HepG2 (cell line): ENCODE measurements at regions not wholly inside any gene's neighbourhood (a gene's known extent, or its start where the extent isn't known, plus 50 kb on each side); places are given as distances from the start of the nearest gene placed in this dataset.

Experiments used
- ATAC-seq: fragments of 200-7000 bp; cut with Tn5 transposase; 3 replicates; pipeline ENCODE4 v1.9.1; 2020; ENCODE audit warnings: mild to moderate bottlenecking, moderate library complexity
- BruUV-seq: library from RNA; stranded (reverse); fragments of 400-500 nt; replicated peaks from 2 replicates; lab custom pipeline; 2021; lab: Mats Ljungman, UMichigan
- CTCF ChIA-PET: fragments of 300-600 bp; formaldehyde crosslinking; extraction: SDS; loops from one replicate; lab custom pipeline; 2021; ENCODE audit warnings: low total read pairs, inconsistent platforms, low intra/inter-chr PET ratio; lab: Yijun Ruan, JAX
- POLR2A ChIA-PET: fragments of 350-600 bp; sonication (Branson Sonifier 250); formaldehyde crosslinking; loops from one replicate; lab custom pipeline; 2020; ENCODE audit warnings: antibody characterized with exemption, inconsistent platforms; lab: Yijun Ruan, JAX
- DNase-seq: peaks from one replicate; pipeline ENCODE4 v3.0.0-alpha.2; 2015; ENCODE audit warnings: low spot score
- FAIRE-seq: peaks from 3 replicates; lab custom pipeline; 2011; peaks lifted over from hg19 to GRCh38; lab: Jason Lieb, UNC
- H2AFZ ChIP-seq: one replicate; pipeline ENCODE4 v1.6.1; 2011; ENCODE audit warnings: low read length, inconsistent platforms
- H3K27ac ChIP-seq: fragments of 300-600 bp; 3 replicates; pipeline ENCODE4 v1.8.0; 2011; ENCODE audit warnings: mixed run types, mild to moderate bottlenecking, mixed read lengths, low read length, inconsistent platforms; ENCODE audit not compliant: insufficient read depth; ENCODE audit errors: extremely low read length
- H3K27me3 ChIP-seq, 2 experiments: fragments of 200-600 bp in 1 of 2; 2 replicates in 1 of 2; 3 replicates in 1 of 2; pipeline versions ENCODE4 v1.6.0 to v1.8.0; 2011; ENCODE audit warnings: low read length in 2 of 2, mild to moderate bottlenecking in 2 of 2, moderate library complexity in 2 of 2, inconsistent platforms in 1 of 2; ENCODE audit not compliant: insufficient read depth in 2 of 2, control insufficient read depth in 1 of 2
- H3K36me3 ChIP-seq, 2 experiments: fragments of 200-600 bp in 1 of 2; replicated peaks in 1 of 2; 2 replicates in 1 of 2; 3 replicates in 1 of 2; pipeline versions ENCODE4 v1.5.1 to v1.8.0; 2011; ENCODE audit warnings: low read length in 2 of 2, inconsistent platforms in 1 of 2; ENCODE audit not compliant: insufficient read depth in 2 of 2, control insufficient read depth in 1 of 2
- H3K4me1 ChIP-seq: 2 replicates; pipeline ENCODE4 v1.5.1; 2012; ENCODE audit warnings: low read length, inconsistent platforms; ENCODE audit not compliant: insufficient read depth
- H3K4me2 ChIP-seq: 2 replicates; pipeline ENCODE4 v1.6.0; 2011; ENCODE audit warnings: low read depth, low read length, inconsistent platforms
- H3K4me3 ChIP-seq, 3 experiments: fragments of 200-600 bp in 1 of 3; sonication (generic), shearing (Covaris generic) in 1 of 3; replicated peaks in 1 of 3; 2 replicates each; pipeline ENCODE4 v1.5.1; 2011 to 2016; ENCODE audit warnings: low read length in 3 of 3, inconsistent platforms in 2 of 3, low read depth in 2 of 3, mild to moderate bottlenecking in 2 of 3, control low read depth in 1 of 3, mixed read lengths in 1 of 3; ENCODE audit not compliant: insufficient read depth in 1 of 3
- H3K79me2 ChIP-seq: one replicate; pipeline ENCODE4 v1.6.1; 2011; ENCODE audit warnings: low read length, inconsistent platforms; ENCODE audit not compliant: insufficient read depth
- H3K9ac ChIP-seq: 2 replicates; pipeline ENCODE4 v1.6.0; 2011; ENCODE audit warnings: mild to moderate bottlenecking, low read depth, low read length, inconsistent platforms; ENCODE audit not compliant: insufficient read depth
- H3K9me3 ChIP-seq: 2 replicates; pipeline ENCODE4 v1.5.1; 2012; ENCODE audit warnings: mild to moderate bottlenecking, low read length
- H4K20me1 ChIP-seq: 2 replicates; pipeline ENCODE4 v1.6.0; 2011; ENCODE audit warnings: inconsistent platforms, mild to moderate bottlenecking, low read length, moderate library complexity; ENCODE audit not compliant: insufficient read depth
- AGO2 ChIP-seq: fragments of 200-400 bp; formaldehyde crosslinking; optimal IDR thresholded peaks from 2 replicates; pipeline ENCODE3; 2017; ENCODE audit warnings: mild to moderate bottlenecking, low read depth, low read length, moderate library complexity
- CC2D1A ChIP-seq: sonication (generic); formaldehyde crosslinking; IDR thresholded peaks from 2 replicates; pipeline ENCODE4 v1.8.1; 2023; ENCODE audit warnings: mild to moderate bottlenecking, missing genetic modification reagents
- EZH2 ChIP-seq: conservative IDR thresholded peaks from 2 replicates; pipeline ENCODE4 v1.6.1; 2012; ENCODE audit warnings: mild to moderate bottlenecking, low read depth, low read length, moderate library complexity
- FOXA3 ChIP-seq: IDR thresholded peaks from 2 replicates; pipeline ENCODE4 v1.6.1; 2016; ENCODE audit warnings: missing genetic modification reagents, missing compliant biosample characterization
- ISX ChIP-seq: sonication (generic); formaldehyde crosslinking; conservative IDR thresholded peaks from 2 replicates; pipeline ENCODE4 v1.5.0; 2020; ENCODE audit warnings: missing genetic modification reagents
- JUN ChIP-seq: sonication (generic); formaldehyde crosslinking; IDR thresholded peaks from 2 replicates; pipeline ENCODE4 v1.4.0; 2020; ENCODE audit warnings: mild to moderate bottlenecking, missing genetic modification reagents
- MXD1 ChIP-seq: sonication (generic); formaldehyde crosslinking; IDR thresholded peaks from 2 replicates; pipeline ENCODE4 v1.4.0; 2020; ENCODE audit warnings: mild to moderate bottlenecking, missing genetic modification reagents
- SALL2 ChIP-seq: sonication (generic); formaldehyde crosslinking; IDR thresholded peaks from 2 replicates; pipeline ENCODE4 v1.8.1; 2023; ENCODE audit warnings: mild to moderate bottlenecking, missing genetic modification reagents, inconsistent platforms
- SMAD1 ChIP-seq: sonication (generic); formaldehyde crosslinking; IDR thresholded peaks from 2 replicates; pipeline ENCODE4 v1.4.0; 2020; ENCODE audit warnings: missing genetic modification reagents, low read depth, mild to moderate bottlenecking, borderline replicate concordance
- TOPORS ChIP-seq: sonication (generic); formaldehyde crosslinking; IDR thresholded peaks from 2 replicates; pipeline ENCODE4 v1.8.0; 2023; ENCODE audit warnings: mild to moderate bottlenecking, missing genetic modification reagents
- U2AF2 ChIP-seq: fragments of 200-400 bp; formaldehyde crosslinking; IDR thresholded peaks from 2 replicates; pipeline ENCODE4 v1.6.1; 2017; ENCODE audit warnings: low read depth, mild to moderate bottlenecking, low read length
- ZFP36L1 ChIP-seq: sonication (generic); formaldehyde crosslinking; IDR thresholded peaks from 2 replicates; pipeline ENCODE4 v1.8.0; 2022; ENCODE audit warnings: mild to moderate bottlenecking, missing genetic modification reagents, moderate library complexity
- ZNF234 ChIP-seq: sonication (generic); formaldehyde crosslinking; conservative IDR thresholded peaks from 2 replicates; pipeline ENCODE4 v1.5.1; 2020; ENCODE audit warnings: mild to moderate bottlenecking, missing genetic modification reagents
- ZNF615 ChIP-seq: sonication (generic); formaldehyde crosslinking; IDR thresholded peaks from 2 replicates; pipeline ENCODE4 v1.5.0; 2020; ENCODE audit warnings: mild to moderate bottlenecking, missing genetic modification reagents, borderline replicate concordance
- ZNF616 ChIP-seq: sonication (generic); formaldehyde crosslinking; IDR thresholded peaks from 2 replicates; pipeline ENCODE4 v1.5.0; 2020; ENCODE audit warnings: low read depth, mild to moderate bottlenecking, missing genetic modification reagents
- WGBS: methylation state at CpG from one replicate; pipeline ENCODE4 v1.1.6; 2017; ENCODE audit warnings: low lambda C conversion rate; 5-methylcytosine and 5-hydroxymethylcytosine counted together
- in situ Hi-C: cut with HindIII; loops from 2 replicates; pipeline ENCODE4 v1.10.0; 2017; ENCODE audit warnings: low pct_unique_long_range_greater_than_20kb; ENCODE audit not compliant: extremely low pct_ligation_motif_present
- intact Hi-C: fragments of 100-400 bp; cut with micrococcal nuclease; formaldehyde crosslinking; loops from one replicate; pipeline ENCODE4 v1.10.0; 2022; ENCODE audit not compliant: unreplicated experiment
- TF ChIP-seq, protein P1 (sequence below): IDR thresholded peaks from 2 replicates; pipeline ENCODE4 v1.6.1; 2018; ENCODE audit warnings: missing genetic modification reagents
- TF ChIP-seq, protein P2 (sequence below): sonication (generic); formaldehyde crosslinking; IDR thresholded peaks from 2 replicates; pipeline ENCODE4 v1.8.1; 2023; ENCODE audit warnings: mild to moderate bottlenecking, inconsistent platforms, moderate library complexity, missing genetic modification reagents, borderline replicate concordance
- TF ChIP-seq, protein P3 (sequence below): sonication (generic); formaldehyde crosslinking; IDR thresholded peaks from 2 replicates; pipeline ENCODE4 v1.9.0; 2021; ENCODE audit warnings: missing genetic modification reagents, borderline replicate concordance

- TF ChIP-seq SALL2 (CRISPR knock-in tag) = no peak
These were observed 352.7 kb downstream of the AEBP2 start (continued) for GRCh38 chr12:19792028-19792427.

DNA sequence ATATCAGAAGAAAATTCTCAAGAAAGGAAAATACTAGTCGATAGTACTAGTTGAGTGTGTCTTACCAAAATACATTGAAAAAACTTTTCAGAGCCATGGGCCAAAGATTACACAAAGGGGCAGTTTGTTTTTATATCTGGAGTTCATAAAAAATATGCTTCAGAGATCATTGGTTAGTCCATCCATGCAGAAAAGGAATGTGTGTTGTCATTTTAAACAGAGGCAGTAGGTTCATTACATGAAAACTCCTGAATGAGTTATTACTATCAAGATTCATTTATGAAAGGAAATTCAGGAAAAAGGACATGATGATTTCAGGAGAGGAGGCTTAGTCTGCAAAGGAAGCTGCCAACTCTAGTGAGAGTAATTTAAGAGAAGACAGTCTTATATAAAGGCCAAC is 354.8 kb downstream of the AEBP2 start:
- H3K27me3 ChIP-seq = no peaks in the 10 kb centered on the region; a peak in 1 of 5 replicates
- CTCF ChIA-PET = no interaction called here
- BruUV-seq = no TSS peak
- no peaks in the 10 kb centered on the region for H4K20me1 ChIP-seq
- H2AFZ ChIP-seq = no peak overlapping the region
- POLR2A ChIA-PET = no interaction called here
- H3K4me1 ChIP-seq = no peaks in the 10 kb centered on the region
- TF ChIP-seq, protein P1, sequence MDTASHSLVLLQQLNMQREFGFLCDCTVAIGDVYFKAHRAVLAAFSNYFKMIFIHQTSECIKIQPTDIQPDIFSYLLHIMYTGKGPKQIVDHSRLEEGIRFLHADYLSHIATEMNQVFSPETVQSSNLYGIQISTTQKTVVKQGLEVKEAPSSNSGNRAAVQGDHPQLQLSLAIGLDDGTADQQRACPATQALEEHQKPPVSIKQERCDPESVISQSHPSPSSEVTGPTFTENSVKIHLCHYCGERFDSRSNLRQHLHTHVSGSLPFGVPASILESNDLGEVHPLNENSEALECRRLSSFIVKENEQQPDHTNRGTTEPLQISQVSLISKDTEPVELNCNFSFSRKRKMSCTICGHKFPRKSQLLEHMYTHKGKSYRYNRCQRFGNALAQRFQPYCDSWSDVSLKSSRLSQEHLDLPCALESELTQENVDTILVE (CRISPR knock-in tag) = no peak
- TF ChIP-seq TOPORS (no peak), ISX (no peak), ZFP36L1 (CRISPR knock-in tag) (no peak), SMAD1 (CRISPR knock-in tag) (no peak), ZNF234 (CRISPR knock-in tag) (no peak), CC2D1A (CRISPR knock-in tag) (no peak), ZNF616 (CRISPR knock-in tag) (no peak), MXD1 (CRISPR knock-in tag) (no peak), EZH2 (no peak), U2AF2 (no peak), AGO2 (no peak), ZNF615 (CRISPR knock-in tag) (no peak), JUN (CRISPR knock-in tag) (no peak), FOXA3 (no peak)
- TF ChIP-seq, protein P2, sequence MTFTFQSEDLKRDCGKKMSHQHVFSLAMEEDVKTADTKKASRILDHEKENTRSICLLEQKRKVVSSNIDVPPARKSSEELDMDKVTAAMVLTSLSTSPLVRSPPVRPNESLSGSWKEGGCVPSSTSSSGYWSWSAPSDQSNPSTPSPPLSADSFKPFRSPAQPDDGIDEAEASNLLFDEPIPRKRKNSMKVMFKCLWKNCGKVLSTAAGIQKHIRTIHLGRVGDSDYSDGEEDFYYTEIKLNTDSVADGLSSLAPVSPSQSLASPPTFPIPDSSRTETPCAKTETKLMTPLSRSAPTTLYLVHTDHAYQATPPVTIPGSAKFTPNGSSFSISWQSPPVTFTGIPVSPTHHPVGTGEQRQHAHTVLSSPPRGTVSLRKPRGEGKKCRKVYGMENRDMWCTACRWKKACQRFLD (CRISPR knock-in tag) = no peak
- TF ChIP-seq, protein P3, sequence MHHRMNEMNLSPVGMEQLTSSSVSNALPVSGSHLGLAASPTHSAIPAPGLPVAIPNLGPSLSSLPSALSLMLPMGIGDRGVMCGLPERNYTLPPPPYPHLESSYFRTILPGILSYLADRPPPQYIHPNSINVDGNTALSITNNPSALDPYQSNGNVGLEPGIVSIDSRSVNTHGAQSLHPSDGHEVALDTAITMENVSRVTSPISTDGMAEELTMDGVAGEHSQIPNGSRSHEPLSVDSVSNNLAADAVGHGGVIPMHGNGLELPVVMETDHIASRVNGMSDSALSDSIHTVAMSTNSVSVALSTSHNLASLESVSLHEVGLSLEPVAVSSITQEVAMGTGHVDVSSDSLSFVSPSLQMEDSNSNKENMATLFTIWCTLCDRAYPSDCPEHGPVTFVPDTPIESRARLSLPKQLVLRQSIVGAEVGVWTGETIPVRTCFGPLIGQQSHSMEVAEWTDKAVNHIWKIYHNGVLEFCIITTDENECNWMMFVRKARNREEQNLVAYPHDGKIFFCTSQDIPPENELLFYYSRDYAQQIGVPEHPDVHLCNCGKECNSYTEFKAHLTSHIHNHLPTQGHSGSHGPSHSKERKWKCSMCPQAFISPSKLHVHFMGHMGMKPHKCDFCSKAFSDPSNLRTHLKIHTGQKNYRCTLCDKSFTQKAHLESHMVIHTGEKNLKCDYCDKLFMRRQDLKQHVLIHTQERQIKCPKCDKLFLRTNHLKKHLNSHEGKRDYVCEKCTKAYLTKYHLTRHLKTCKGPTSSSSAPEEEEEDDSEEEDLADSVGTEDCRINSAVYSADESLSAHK = no peak
- TF ChIP-seq, all 625 proteins: peak for 0
- Histone ChIP-seq H3K9me3 (no peaks in the 10 kb centered on the region), H3K9ac (no peak overlapping the region), H3K36me3 (no peaks in the 10 kb centered on the region), H3K4me2 (no peak overlapping the region), H3K27ac (no peak overlapping the region), H3K4me3 (no peak overlapping the region), H3K79me2 (no peaks in the 10 kb centered on the region)
- intact Hi-C loops = no loop called here
- in situ Hi-C loops = no loop called here
- ATAC-seq = no peak
- WGBS = 0% methylated on average over 1 of the region's 1 CpG
- DNase-seq = no peak
- no peak for FAIRE-seq
